Mesendoderm (in vitro differentiated cells): ENCODE measurements at regions not wholly inside any gene's neighbourhood (a gene's known extent, or its start where the extent isn't known, plus 50 kb on each side); places are given as distances from the start of the nearest gene placed in this dataset.

Experiments
- DNase-seq: peaks from one replicate; pipeline ENCODE4 v3.0.0; 2013
- H2AK5ac ChIP-seq: 2 replicates; pipeline ENCODE4 v1.6.1; 2013; ENCODE audit warnings: low read length, inconsistent platforms
- H2BK120ac ChIP-seq: 2 replicates; pipeline ENCODE4 v1.6.1; 2013; ENCODE audit warnings: low read depth, mild to moderate bottlenecking, low read length, moderate library complexity, mixed read lengths
- H2BK15ac ChIP-seq: replicated peaks from 2 replicates; pipeline ENCODE4 v1.6.1; 2013; ENCODE audit warnings: low read depth, mild to moderate bottlenecking, moderate library complexity
- H2BK5ac ChIP-seq: 2 replicates; pipeline ENCODE4 v1.6.1; 2013; ENCODE audit warnings: low read length, inconsistent platforms
- H3K18ac ChIP-seq: 2 replicates; pipeline ENCODE4 v1.6.1; 2013; ENCODE audit warnings: mild to moderate bottlenecking, low read length, mixed read lengths
- H3K23ac ChIP-seq: one replicate; pipeline ENCODE4 v1.6.1; 2013; ENCODE audit warnings: low read length
- H3K27ac ChIP-seq: 2 replicates; pipeline ENCODE4 v1.5.1; 2013; ENCODE audit warnings: low read depth, mild to moderate bottlenecking, inconsistent platforms, low read length, moderate library complexity
- H3K27me3 ChIP-seq: 2 replicates; pipeline ENCODE4 v1.6.1; 2013; ENCODE audit warnings: low read length, control low read depth, mild to moderate bottlenecking, inconsistent platforms; ENCODE audit not compliant: insufficient read depth, poor library complexity
- H3K36me3 ChIP-seq: 2 replicates; pipeline ENCODE4 v1.6.1; 2013; ENCODE audit warnings: low read length, inconsistent platforms; ENCODE audit not compliant: control insufficient read depth, insufficient read depth
- H3K4ac ChIP-seq: one replicate; pipeline ENCODE4 v1.6.1; 2013; ENCODE audit warnings: low read depth, mild to moderate bottlenecking, low read length, moderate library complexity
- H3K4me1 ChIP-seq: 2 replicates; pipeline ENCODE4 v1.6.1; 2013; ENCODE audit warnings: low read depth, low read length, inconsistent platforms; ENCODE audit not compliant: control insufficient read depth
- H3K4me2 ChIP-seq: 2 replicates; pipeline ENCODE4 v1.6.1; 2013; ENCODE audit warnings: low read length
- H3K4me3 ChIP-seq: 2 replicates; pipeline ENCODE4 v1.5.1; 2013; ENCODE audit warnings: mild to moderate bottlenecking, low read length
- H3K56ac ChIP-seq: one replicate; pipeline ENCODE4 v1.6.1; 2013; ENCODE audit warnings: low read length
- H3K79me1 ChIP-seq: 2 replicates; pipeline ENCODE4 v1.6.1; 2013; ENCODE audit warnings: low read length, inconsistent platforms
- H3K79me2 ChIP-seq: 2 replicates; pipeline ENCODE4 v1.6.1; 2013; ENCODE audit warnings: mild to moderate bottlenecking, low read length; ENCODE audit not compliant: control insufficient read depth, insufficient read depth
- H3K9ac ChIP-seq: 2 replicates; pipeline ENCODE4 v1.6.1; 2013; ENCODE audit warnings: low read length, inconsistent platforms
- H4K5ac ChIP-seq: one replicate; pipeline ENCODE4 v1.6.1; 2013; ENCODE audit warnings: low read length
- H4K8ac ChIP-seq: one replicate; pipeline ENCODE4 v1.6.1; 2013; ENCODE audit warnings: low read depth, mild to moderate bottlenecking, control low read depth, low read length, moderate library complexity
- WGBS: extraction: QIAGEN DNeasy Blood & Tissue Kit; methylation state at CpG from one replicate; pipeline ENCODE4 v1.1.7; 2013; ENCODE audit warnings: low lambda C conversion rate, missing lambda C conversion rate; ENCODE audit not compliant: insufficient coverage; ENCODE audit errors: extremely low coverage; 5-methylcytosine and 5-hydroxymethylcytosine counted together

DNA sequence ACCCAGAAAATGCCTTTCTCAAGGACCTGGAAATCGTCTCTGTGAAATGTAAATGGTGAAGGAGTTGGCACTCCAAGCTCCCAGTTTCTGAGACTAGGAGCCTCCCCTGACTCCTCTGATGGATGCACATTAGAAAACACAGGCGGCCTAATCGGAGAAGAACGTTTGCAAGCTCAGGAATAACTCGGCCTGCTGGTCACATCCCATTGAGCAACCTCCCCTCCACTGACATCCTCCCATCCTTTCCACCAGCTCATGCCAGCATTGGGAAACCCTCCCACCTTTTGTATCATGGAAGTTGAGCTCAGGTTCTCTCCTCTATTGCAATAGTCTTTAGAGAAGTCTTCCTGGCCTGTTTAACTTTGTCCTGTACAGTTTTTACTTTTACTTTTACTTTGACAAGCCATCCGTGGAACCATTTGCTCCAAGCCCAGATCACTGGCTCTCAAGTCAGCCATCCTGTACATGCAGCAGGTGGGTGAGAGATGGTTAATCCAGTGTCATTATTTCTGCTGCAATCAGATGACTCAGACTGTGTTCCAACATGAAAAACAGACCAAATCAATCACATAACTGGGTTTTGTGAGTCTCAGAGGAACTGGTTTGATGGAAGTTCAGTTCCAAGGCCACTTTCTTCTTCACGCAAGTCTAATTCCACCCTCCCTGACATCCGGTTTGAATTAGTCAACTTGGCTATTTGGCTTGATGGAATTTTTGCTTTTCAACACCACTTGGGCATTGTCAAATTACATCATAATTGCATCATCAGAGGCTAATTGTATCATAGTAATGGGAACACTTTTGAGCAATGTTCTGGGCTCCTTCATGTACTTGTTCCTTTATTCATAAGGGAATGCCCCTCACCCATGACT is 619.4 kb upstream of the CDH4 start:
- no peak overlapping the region for H3K27ac ChIP-seq
- no peak overlapping the region for H3K56ac ChIP-seq
- H3K79me2 ChIP-seq = no peaks in the 10 kb centered on the region
- no peak overlapping the region for H4K5ac ChIP-seq
- no peak overlapping the region for H3K4ac ChIP-seq
- no peak overlapping the region for H3K9ac ChIP-seq
- H3K4me2 ChIP-seq = no peak overlapping the region
- no CpG with 5 or more reads among the region's 8 CpGs for WGBS
- no peak overlapping the region for H3K23ac ChIP-seq
- H3K4me1 ChIP-seq = no peaks in the 10 kb centered on the region
- H3K36me3 ChIP-seq = no peaks in the 10 kb centered on the region
- no peak overlapping the region for H2BK5ac ChIP-seq
- DNase-seq = no peak
- no peak overlapping the region for H2BK15ac ChIP-seq
- no peaks in the 10 kb centered on the region for H3K79me1 ChIP-seq
- H2AK5ac ChIP-seq = no peak overlapping the region
- no peaks in the 10 kb centered on the region for H3K27me3 ChIP-seq
- H2BK120ac ChIP-seq = no peak overlapping the region
- no peak overlapping the region for H3K4me3 ChIP-seq
- H4K8ac ChIP-seq = no peak overlapping the region
- H3K18ac ChIP-seq = no peak overlapping the region

DNA sequence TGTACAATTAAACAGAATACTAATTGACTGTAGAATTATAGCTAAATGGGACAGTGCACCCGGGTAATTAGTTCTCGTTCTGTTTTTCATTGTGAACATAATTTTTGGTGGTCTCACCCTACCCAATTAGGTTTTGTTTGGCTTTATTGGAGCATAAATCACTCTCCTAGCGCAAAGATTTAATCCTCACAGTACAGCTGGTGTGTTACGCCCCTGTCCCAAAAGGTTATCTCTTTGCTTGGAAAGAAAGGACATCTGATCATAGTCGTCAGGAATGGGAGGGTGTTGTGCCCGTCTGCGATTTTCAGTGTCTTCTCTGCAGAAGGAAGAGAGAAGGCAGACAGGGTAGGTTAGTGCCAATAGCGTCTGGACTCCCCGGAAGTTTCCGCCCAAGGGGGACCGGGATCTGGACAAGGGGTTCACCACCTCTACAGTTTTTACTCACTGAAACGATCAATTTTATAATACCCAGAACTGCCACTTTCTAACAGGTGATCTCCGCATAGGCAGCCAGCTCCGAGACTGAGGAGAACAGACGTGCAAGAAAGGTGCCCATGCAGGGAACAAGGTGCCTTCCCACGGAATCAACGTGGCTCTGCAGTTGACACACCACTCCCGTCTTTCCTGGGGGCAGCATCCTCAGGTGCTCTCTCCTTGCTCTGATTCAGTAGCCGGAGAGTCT is 617.4 kb upstream of the CDH4 start:
- Histone ChIP-seq H3K27ac (no peak overlapping the region), H3K4ac (no peak overlapping the region), H2BK120ac (no peak overlapping the region), H3K79me2 (no peaks in the 10 kb centered on the region), H3K27me3 (no peaks in the 10 kb centered on the region), H2AK5ac (no peak overlapping the region), H3K9ac (no peak overlapping the region), H3K18ac (no peak overlapping the region), H3K4me1 (no peaks in the 10 kb centered on the region), H3K36me3 (no peaks in the 10 kb centered on the region), H4K8ac (no peak overlapping the region), H3K56ac (no peak overlapping the region), H3K4me3 (no peak overlapping the region), H4K5ac (no peak overlapping the region), H2BK15ac (no peak overlapping the region), H3K23ac (no peak overlapping the region), H2BK5ac (no peak overlapping the region), H3K4me2 (no peak overlapping the region), H3K79me1 (no peaks in the 10 kb centered on the region)
- DNase-seq = no peak
- WGBS = no CpG with 5 or more reads among the region's 19 CpGs

- Histone ChIP-seq H3K79me1 (no peaks in the 10 kb centered on the region), H2BK15ac (no peak overlapping the region), H3K56ac (no peak overlapping the region), H3K27ac (no peak overlapping the region), H2BK120ac (no peak overlapping the region), H3K4me1 (no peaks in the 10 kb centered on the region), H3K4me2 (no peak overlapping the region), H3K9ac (no peak overlapping the region), H2BK5ac (no peak overlapping the region), H4K5ac (no peak overlapping the region), H3K36me3 (no peaks in the 10 kb centered on the region), H2AK5ac (no peak overlapping the region), H3K4ac (no peak overlapping the region), H3K4me3 (no peak overlapping the region), H3K79me2 (no peaks in the 10 kb centered on the region), H3K27me3 (no peaks in the 10 kb centered on the region), H3K18ac (no peak overlapping the region), H3K23ac (no peak overlapping the region), H4K8ac (no peak overlapping the region)
- WGBS = no CpG with 5 or more reads among the region's 5 CpGs
- DNase-seq = no peak
Measured at GRCh38 chr20:60636417-60636816, 615.6 kb upstream of the CDH4 start.

- Histone ChIP-seq H3K36me3 (no peaks in the 10 kb centered on the region), H3K23ac (no peak overlapping the region), H2BK5ac (no peak overlapping the region), H2BK120ac (no peak overlapping the region), H4K8ac (no peak overlapping the region), H3K18ac (no peak overlapping the region), H2BK15ac (no peak overlapping the region), H3K79me2 (no peaks in the 10 kb centered on the region), H3K9ac (no peak overlapping the region), H3K27me3 (no peaks in the 10 kb centered on the region), H3K4me1 (no peaks in the 10 kb centered on the region), H3K79me1 (no peaks in the 10 kb centered on the region), H2AK5ac (no peak overlapping the region), H3K4me2 (no peak overlapping the region), H3K27ac (no peak overlapping the region), H3K56ac (no peak overlapping the region), H3K4me3 (no peak overlapping the region), H4K5ac (no peak overlapping the region), H3K4ac (no peak overlapping the region)
- DNase-seq = no peak
- no CpG with 5 or more reads among the region's 6 CpGs for WGBS
Measured at GRCh38 chr20:60637801-60638200, 614.3 kb upstream of the CDH4 start.

- Histone ChIP-seq H3K27ac (no peak overlapping the region), H2BK120ac (no peak overlapping the region), H3K4me2 (no peak overlapping the region), H3K18ac (no peak overlapping the region), H3K23ac (no peak overlapping the region), H3K79me2 (no peaks in the 10 kb centered on the region), H2BK5ac (no peak overlapping the region), H4K8ac (no peak overlapping the region), H3K4me1 (no peaks in the 10 kb centered on the region), H3K27me3 (no peaks in the 10 kb centered on the region), H3K56ac (no peak overlapping the region), H3K36me3 (no peaks in the 10 kb centered on the region), H4K5ac (no peak overlapping the region), H3K9ac (no peak overlapping the region), H2BK15ac (no peak overlapping the region), H3K4ac (no peak overlapping the region), H2AK5ac (no peak overlapping the region), H3K79me1 (no peaks in the 10 kb centered on the region), H3K4me3 (no peak overlapping the region)
- DNase-seq = no peak
- WGBS = no CpG with 5 or more reads among the region's 4 CpGs
Measured at GRCh38 chr20:60638430-60639098, 613.5 kb upstream of the CDH4 start.
